GM12878 (cell line): ENCODE measurements at regions not wholly inside any gene's neighbourhood (a gene's known extent, or its start where the extent isn't known, plus 50 kb on each side); places are given as distances from the start of the nearest gene placed in this dataset.

ENCODE experiments used
- CHD1 ChIP-seq: IDR thresholded peaks from 2 replicates; pipeline ENCODE4 v1.6.1; 2012; ENCODE audit warnings: low read depth, low read length, improper control_type of control experiment
- CREB1 ChIP-seq: IDR thresholded peaks from 2 replicates; pipeline ENCODE4 v1.6.1; 2012; ENCODE audit warnings: low read depth, mild to moderate bottlenecking, inconsistent platforms
- EZH2 ChIP-seq: IDR thresholded peaks from 2 replicates; pipeline ENCODE4 v1.6.1; 2012; ENCODE audit warnings: low read depth, mild to moderate bottlenecking, control low read depth, inconsistent platforms, low read length, borderline replicate concordance; ENCODE audit not compliant: control insufficient read depth
- KDM1A ChIP-seq: fragments of 200-600 bp; sonication (generic); IDR thresholded peaks from 2 replicates; pipeline ENCODE4 v1.6.1; 2016; ENCODE audit warnings: borderline replicate concordance
- MEF2A ChIP-seq: IDR thresholded peaks from 2 replicates; pipeline ENCODE4 v1.6.1; 2011; ENCODE audit warnings: low read depth, mild to moderate bottlenecking, low read length, moderate library complexity; ENCODE audit not compliant: insufficient read depth
- POLR2A ChIP-seq: IDR thresholded peaks from 2 replicates; pipeline ENCODE4 v1.6.1; 2011; ENCODE audit warnings: low read depth, mild to moderate bottlenecking, low read length
- POLR2AphosphoS2 ChIP-seq: IDR thresholded peaks from 2 replicates; pipeline ENCODE4 v1.6.1; 2011; ENCODE audit warnings: low read depth, mild to moderate bottlenecking, low read length, improper control_type of control experiment, moderate library complexity
- POLR2AphosphoS5 ChIP-seq: IDR thresholded peaks from 2 replicates; pipeline ENCODE4 v1.6.1; 2011; ENCODE audit warnings: mild to moderate bottlenecking, low read length, inconsistent platforms
- SIN3A ChIP-seq: IDR thresholded peaks from 2 replicates; pipeline ENCODE4 v1.6.1; 2012; ENCODE audit warnings: low read depth, low read length, improper control_type of control experiment
- SRF ChIP-seq, 2 experiments: IDR thresholded peaks; 2 replicates each; pipeline ENCODE4 v1.6.1; 2011; ENCODE audit warnings: low read depth in 2 of 2, low read length in 2 of 2, mild to moderate bottlenecking in 1 of 2, moderate library complexity in 1 of 2
- STAT1 ChIP-seq: fragments of 450-650 bp; conservative IDR thresholded peaks from 2 replicates; pipeline ENCODE4 v1.6.1; 2014; ENCODE audit warnings: antibody characterized with exemption, mild to moderate bottlenecking
- TF ChIP-seq, protein P1 (sequence below), 3 experiments: IDR thresholded peaks in 2 of 3; conservative IDR thresholded peaks in 1 of 3; 2 replicates each; pipeline ENCODE4 v1.5.1; 2011; ENCODE audit warnings: low read depth in 3 of 3, low read length in 3 of 3, mild to moderate bottlenecking in 3 of 3, control low read depth in 2 of 3, moderate library complexity in 2 of 3, inconsistent platforms in 1 of 3, mixed read lengths in 1 of 3; ENCODE audit not compliant: control insufficient read depth in 2 of 3, insufficient read depth in 1 of 3; ENCODE audit errors: extremely low read depth in 1 of 3

DNA sequence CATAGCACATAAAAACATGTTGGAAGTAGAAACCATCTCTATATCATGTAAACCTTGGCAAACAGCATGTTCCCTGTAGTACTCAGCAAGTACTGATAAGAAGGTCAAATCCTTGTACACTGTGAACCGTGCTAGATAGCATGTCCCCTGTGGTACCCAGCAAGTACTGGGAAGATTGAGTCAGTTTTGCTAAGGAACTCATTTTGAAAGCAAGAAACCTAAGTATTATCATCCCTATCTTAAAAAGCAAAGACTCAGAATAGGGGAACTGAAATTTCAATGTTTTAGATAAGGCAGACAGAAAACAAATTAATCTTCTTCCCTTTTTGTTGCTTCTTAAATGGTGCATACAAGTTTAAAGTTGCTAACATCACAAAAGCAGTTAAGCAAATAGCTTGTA lies 180.2 kb downstream of the RBM46 start:
- TF ChIP-seq POLR2A (no peak), KDM1A (no peak), SRF (IDR thresholded peaks at IDR 0.05; ENCODE audit: low read depth in 2 of 2, low read length in 2 of 2) (no peak), CHD1 (no peak), EZH2 (no peak), MEF2A (no peak), SIN3A (no peak), POLR2AphosphoS5 (no peak), CREB1 (no peak), POLR2AphosphoS2 (no peak), STAT1 (no peak)
- TF ChIP-seq, protein P1, sequence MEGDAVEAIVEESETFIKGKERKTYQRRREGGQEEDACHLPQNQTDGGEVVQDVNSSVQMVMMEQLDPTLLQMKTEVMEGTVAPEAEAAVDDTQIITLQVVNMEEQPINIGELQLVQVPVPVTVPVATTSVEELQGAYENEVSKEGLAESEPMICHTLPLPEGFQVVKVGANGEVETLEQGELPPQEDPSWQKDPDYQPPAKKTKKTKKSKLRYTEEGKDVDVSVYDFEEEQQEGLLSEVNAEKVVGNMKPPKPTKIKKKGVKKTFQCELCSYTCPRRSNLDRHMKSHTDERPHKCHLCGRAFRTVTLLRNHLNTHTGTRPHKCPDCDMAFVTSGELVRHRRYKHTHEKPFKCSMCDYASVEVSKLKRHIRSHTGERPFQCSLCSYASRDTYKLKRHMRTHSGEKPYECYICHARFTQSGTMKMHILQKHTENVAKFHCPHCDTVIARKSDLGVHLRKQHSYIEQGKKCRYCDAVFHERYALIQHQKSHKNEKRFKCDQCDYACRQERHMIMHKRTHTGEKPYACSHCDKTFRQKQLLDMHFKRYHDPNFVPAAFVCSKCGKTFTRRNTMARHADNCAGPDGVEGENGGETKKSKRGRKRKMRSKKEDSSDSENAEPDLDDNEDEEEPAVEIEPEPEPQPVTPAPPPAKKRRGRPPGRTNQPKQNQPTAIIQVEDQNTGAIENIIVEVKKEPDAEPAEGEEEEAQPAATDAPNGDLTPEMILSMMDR (IDR thresholded peaks at IDR 0.05 in 2 of 3, conservative IDR thresholded peaks at IDR 0.05 in 1 of 3; ENCODE audit: control insufficient read depth in 2 of 3, extremely low read depth in 1 of 3, insufficient read depth in 1 of 3, low read depth in 3 of 3, low read length in 3 of 3) = no peak
